Tibial nerve (tissue), 4 donors: ENCODE measurements at regions not wholly inside any gene's neighbourhood (a gene's known extent, or its start where the extent isn't known, plus 50 kb on each side); places are given as distances from the start of the nearest gene placed in this dataset.

ENCODE experiments used
- EP300 ChIP-seq, 2 donors: sonication (generic); formaldehyde crosslinking; IDR thresholded peaks; one replicate each; pipeline ENCODE4 v1.6.1; 2017; ENCODE audit warnings: antibody characterized with exemption in 2 of 2, mild to moderate bottlenecking in 1 of 2
- POLR2A ChIP-seq, 2 donors: fragments of 450-650 bp; IDR thresholded peaks; one replicate each; pipeline ENCODE4 v1.6.1; 2017; ENCODE audit warnings: antibody characterized with exemption in 2 of 2, mild to moderate bottlenecking in 2 of 2, moderate library complexity in 2 of 2
- TF ChIP-seq, protein P1 (sequence below), 5 experiments: fragments of 200-600 bp in 3 of 5; fragments of 450-650 bp in 2 of 5; sonication (generic) in 3 of 5; IDR thresholded peaks; one replicate each; pipeline ENCODE4 v1.5.1; 2016 to 2019; ENCODE audit warnings: antibody characterized with exemption in 5 of 5, mild to moderate bottlenecking in 3 of 5, moderate library complexity in 2 of 5

DNA sequence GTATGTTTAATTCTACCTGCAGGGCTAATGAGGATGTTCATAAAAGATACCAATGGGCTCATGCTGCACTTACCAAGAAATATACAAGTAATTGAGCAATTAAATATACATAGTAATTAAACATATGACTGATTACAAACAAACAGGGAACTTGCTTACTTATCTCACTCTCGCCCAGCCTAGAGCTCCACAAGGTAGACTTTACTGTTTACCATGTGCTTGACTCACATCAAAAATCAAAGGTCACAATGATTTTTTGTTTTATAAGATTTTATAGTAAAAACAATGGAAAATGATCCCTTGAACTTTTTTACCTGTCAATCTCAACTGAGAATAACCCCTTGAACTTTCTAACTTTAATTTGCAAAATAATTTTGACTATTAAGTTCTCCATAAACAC, 1395.1 kb downstream of the SUCLG1 start:
- TF ChIP-seq, protein P1, sequence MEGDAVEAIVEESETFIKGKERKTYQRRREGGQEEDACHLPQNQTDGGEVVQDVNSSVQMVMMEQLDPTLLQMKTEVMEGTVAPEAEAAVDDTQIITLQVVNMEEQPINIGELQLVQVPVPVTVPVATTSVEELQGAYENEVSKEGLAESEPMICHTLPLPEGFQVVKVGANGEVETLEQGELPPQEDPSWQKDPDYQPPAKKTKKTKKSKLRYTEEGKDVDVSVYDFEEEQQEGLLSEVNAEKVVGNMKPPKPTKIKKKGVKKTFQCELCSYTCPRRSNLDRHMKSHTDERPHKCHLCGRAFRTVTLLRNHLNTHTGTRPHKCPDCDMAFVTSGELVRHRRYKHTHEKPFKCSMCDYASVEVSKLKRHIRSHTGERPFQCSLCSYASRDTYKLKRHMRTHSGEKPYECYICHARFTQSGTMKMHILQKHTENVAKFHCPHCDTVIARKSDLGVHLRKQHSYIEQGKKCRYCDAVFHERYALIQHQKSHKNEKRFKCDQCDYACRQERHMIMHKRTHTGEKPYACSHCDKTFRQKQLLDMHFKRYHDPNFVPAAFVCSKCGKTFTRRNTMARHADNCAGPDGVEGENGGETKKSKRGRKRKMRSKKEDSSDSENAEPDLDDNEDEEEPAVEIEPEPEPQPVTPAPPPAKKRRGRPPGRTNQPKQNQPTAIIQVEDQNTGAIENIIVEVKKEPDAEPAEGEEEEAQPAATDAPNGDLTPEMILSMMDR (IDR thresholded peaks at IDR 0.05) = no peak
- TF ChIP-seq POLR2A (IDR thresholded peaks at IDR 0.05) (no peak), EP300 (IDR thresholded peaks at IDR 0.05) (no peak)
